PC-9 (cell line): ENCODE measurements at regions not wholly inside any gene's neighbourhood (a gene's known extent, or its start where the extent isn't known, plus 50 kb on each side); places are given as distances from the start of the nearest gene placed in this dataset.

ENCODE experiments used
- BruUV-seq: library from RNA; stranded (reverse); fragments of 400-500 nt; replicated peaks from 2 replicates; lab custom pipeline; 2021; lab: Mats Ljungman, UMichigan
- CTCF ChIA-PET: fragments of 300-600 bp; sonication (Branson Sonifier 250); formaldehyde crosslinking; loops from one replicate; lab custom pipeline; 2022; ENCODE audit warnings: antibody characterized with exemption; lab: Charles Lee
- POLR2A ChIA-PET: fragments of 300-600 bp; sonication (Branson Sonifier 250); formaldehyde crosslinking; loops from one replicate; lab custom pipeline; 2022; ENCODE audit warnings: antibody characterized with exemption; ENCODE audit not compliant: unreplicated experiment; lab: Charles Lee
- DNase-seq, 2 experiments: peaks; one replicate each; pipeline versions ENCODE4 v3.0.0 to v3.0.0-alpha.2; 2015 to 2022; ENCODE audit warnings: mixed read lengths in 1 of 2
- H2AFZ ChIP-seq: fragments of 200-600 bp; sonication (generic); 2 replicates; pipeline ENCODE4 v1.8.1; 2017; ENCODE audit warnings: antibody characterized with exemption
- H3F3A ChIP-seq: fragments of 200-600 bp; sonication (generic); 2 replicates; pipeline ENCODE4 v1.8.1; 2017; ENCODE audit warnings: antibody characterized with exemption, mild to moderate bottlenecking, low read depth; ENCODE audit not compliant: insufficient read depth
- H3K27ac ChIP-seq: fragments of 200-600 bp; sonication (generic); 2 replicates; pipeline ENCODE4 v1.6.1; 2016; ENCODE audit warnings: mixed run types
- H3K27me3 ChIP-seq: fragments of 200-600 bp; sonication (generic); 2 replicates; pipeline ENCODE4 v1.6.1; 2016; ENCODE audit warnings: low read depth, mixed run types; ENCODE audit not compliant: insufficient read depth
- H3K36me3 ChIP-seq: fragments of 200-600 bp; sonication (generic); 2 replicates; pipeline ENCODE4 v1.6.1; 2016; ENCODE audit warnings: low read depth, mixed run types
- H3K4me1 ChIP-seq: fragments of 200-600 bp; sonication (generic); replicated peaks from 2 replicates; pipeline ENCODE4 v1.6.1; 2016; ENCODE audit warnings: mixed run types; ENCODE audit not compliant: insufficient read depth
- H3K4me2 ChIP-seq: fragments of 200-600 bp; sonication (generic); 2 replicates; pipeline ENCODE4 v1.6.1; 2017; ENCODE audit warnings: mixed run types
- H3K4me3 ChIP-seq: fragments of 200-600 bp; sonication (generic); 2 replicates; pipeline ENCODE4 v1.6.1; 2016; ENCODE audit warnings: mixed run types
- H3K79me2 ChIP-seq: fragments of 200-600 bp; sonication (generic); 2 replicates; pipeline ENCODE4 v1.6.1; 2017; ENCODE audit warnings: low read depth, mixed run types
- H3K9me2 ChIP-seq: fragments of 200-600 bp; sonication (generic); 2 replicates; pipeline ENCODE4 v1.8.1; 2017; ENCODE audit warnings: mild to moderate bottlenecking; ENCODE audit not compliant: insufficient read depth
- H3K9me3 ChIP-seq: fragments of 200-600 bp; sonication (generic); 2 replicates; pipeline ENCODE4 v1.8.1; 2016; ENCODE audit warnings: low read depth; ENCODE audit not compliant: insufficient read depth
- H4K20me1 ChIP-seq: fragments of 200-600 bp; sonication (generic); 2 replicates; pipeline ENCODE4 v1.8.1; 2017; ENCODE audit not compliant: insufficient read depth
- EZH2 ChIP-seq: fragments of 200-600 bp; sonication (generic); IDR thresholded peaks from 2 replicates; pipeline ENCODE4 v1.8.0; 2017; ENCODE audit warnings: antibody characterized with exemption, low read depth
- intact Hi-C: fragments of 100-400 bp; cut with micrococcal nuclease; formaldehyde crosslinking; loops from one replicate; pipeline ENCODE4 v1.10.0; 2022; ENCODE audit not compliant: unreplicated experiment
- TF ChIP-seq, protein P1 (sequence below): fragments of 200-600 bp; sonication (generic); conservative IDR thresholded peaks from 2 replicates; pipeline ENCODE4 v1.6.1; 2017; ENCODE audit warnings: mixed run types, antibody characterized with exemption, mild to moderate bottlenecking, moderate library complexity

DNA sequence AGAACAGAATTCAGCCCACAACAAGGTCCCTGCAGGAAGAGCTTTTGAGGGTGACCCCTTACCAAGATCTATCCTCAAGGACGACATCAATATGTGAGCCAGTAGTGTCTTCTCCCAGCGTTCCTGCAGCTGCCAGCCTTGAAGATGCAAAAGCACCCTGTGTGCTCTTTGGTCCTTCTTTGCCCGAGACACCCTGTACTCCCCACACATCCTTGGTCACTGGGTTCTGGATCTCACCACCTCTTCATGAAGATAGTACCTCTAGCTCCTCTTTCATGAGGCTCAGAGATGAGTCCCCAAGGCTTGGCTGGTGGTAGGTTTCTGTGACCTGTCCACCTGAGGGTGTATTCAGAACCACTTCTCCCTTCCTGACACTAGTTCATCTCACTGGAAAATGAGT is 259.6 kb upstream of the FOXQ1 start:
- H3K9me3 ChIP-seq: no peaks in the 10 kb centered on the region
- ChIA-PET CTCF (no interaction called here), POLR2A (no interaction called here)
- peaks cover 18% of the 10 kb centered on the region for H3K4me1 ChIP-seq
- H3K79me2 ChIP-seq: no peaks in the 10 kb centered on the region
- no peaks in the 10 kb centered on the region for H3F3A ChIP-seq
- BruUV-seq: no TSS peak
- no peak for DNase-seq
- H3K27me3 ChIP-seq: no peaks in the 10 kb centered on the region
- no peak overlapping the region for H3K4me3 ChIP-seq
- H3K27ac ChIP-seq: no peak overlapping the region
- no peak overlapping the region for H3K4me2 ChIP-seq
- TF ChIP-seq EZH2: no peak
- TF ChIP-seq, protein P1, sequence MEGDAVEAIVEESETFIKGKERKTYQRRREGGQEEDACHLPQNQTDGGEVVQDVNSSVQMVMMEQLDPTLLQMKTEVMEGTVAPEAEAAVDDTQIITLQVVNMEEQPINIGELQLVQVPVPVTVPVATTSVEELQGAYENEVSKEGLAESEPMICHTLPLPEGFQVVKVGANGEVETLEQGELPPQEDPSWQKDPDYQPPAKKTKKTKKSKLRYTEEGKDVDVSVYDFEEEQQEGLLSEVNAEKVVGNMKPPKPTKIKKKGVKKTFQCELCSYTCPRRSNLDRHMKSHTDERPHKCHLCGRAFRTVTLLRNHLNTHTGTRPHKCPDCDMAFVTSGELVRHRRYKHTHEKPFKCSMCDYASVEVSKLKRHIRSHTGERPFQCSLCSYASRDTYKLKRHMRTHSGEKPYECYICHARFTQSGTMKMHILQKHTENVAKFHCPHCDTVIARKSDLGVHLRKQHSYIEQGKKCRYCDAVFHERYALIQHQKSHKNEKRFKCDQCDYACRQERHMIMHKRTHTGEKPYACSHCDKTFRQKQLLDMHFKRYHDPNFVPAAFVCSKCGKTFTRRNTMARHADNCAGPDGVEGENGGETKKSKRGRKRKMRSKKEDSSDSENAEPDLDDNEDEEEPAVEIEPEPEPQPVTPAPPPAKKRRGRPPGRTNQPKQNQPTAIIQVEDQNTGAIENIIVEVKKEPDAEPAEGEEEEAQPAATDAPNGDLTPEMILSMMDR: no peak
- H3K36me3 ChIP-seq: no peaks in the 10 kb centered on the region
- no peaks in the 10 kb centered on the region for H3K9me2 ChIP-seq
- no peaks in the 10 kb centered on the region for H4K20me1 ChIP-seq
- intact Hi-C loops: no loop called here
- H2AFZ ChIP-seq: no peak overlapping the region

DNA sequence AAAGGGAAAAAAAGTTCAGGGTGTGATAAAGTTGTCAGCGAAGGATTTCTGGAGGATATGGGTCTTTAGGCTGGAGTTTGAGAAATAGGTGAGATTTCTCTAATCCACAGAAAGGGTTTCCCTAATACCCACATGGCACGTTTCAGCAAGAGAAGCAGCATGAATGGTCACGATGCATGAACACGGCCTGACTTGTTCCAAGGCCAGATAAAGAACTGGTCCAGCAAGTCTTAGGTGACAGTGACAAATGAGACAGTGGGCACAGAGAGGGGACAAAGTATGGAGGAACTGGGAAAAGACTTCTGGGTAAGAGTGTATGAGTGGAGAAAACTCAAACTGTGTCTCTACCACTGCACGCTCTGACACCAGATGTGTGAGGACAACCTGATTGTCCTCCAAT is 262.0 kb upstream of the FOXQ1 start:
- Histone ChIP-seq H3K27ac (no peak overlapping the region), H3K79me2 (no peaks in the 10 kb centered on the region), H3K9me3 (no peaks in the 10 kb centered on the region), H3K4me2 (peak overlapping the region; percentile 10; the same call in 1 of the 2 replicates), H4K20me1 (no peaks in the 10 kb centered on the region), H3K4me3 (no peak overlapping the region), H3K4me1 (peaks cover 17% of the 10 kb centered on the region), H2AFZ (no peak overlapping the region), H3F3A (no peaks in the 10 kb centered on the region), H3K36me3 (no peaks in the 10 kb centered on the region), H3K27me3 (no peaks in the 10 kb centered on the region), H3K9me2 (no peaks in the 10 kb centered on the region)
- TF ChIP-seq, protein P1: no peak
- no peak for TF ChIP-seq EZH2
- ChIA-PET CTCF (no interaction called here), POLR2A (no interaction called here)
- DNase-seq: peak in 1 of 2 experiments; percentile 64
- no TSS peak for BruUV-seq
- intact Hi-C loops: no loop called here

DNA sequence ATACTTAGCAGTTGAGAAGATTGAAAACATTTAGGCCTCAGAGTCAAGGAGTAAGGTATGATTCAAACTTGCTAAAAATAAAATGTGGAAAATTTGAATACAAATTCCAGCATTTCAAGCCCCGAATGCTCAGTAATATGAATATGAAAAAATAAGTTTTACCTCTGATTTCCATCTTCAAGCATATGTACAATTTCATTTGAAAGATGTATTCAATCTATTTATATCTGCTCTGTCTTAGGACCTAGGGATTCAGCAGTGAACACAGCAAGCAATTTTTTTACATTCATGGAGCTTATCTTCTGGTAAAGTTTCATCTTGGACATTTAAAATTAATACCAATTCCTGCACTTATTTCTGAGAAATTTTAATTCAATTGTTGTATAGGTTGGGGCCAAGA is 262.7 kb upstream of the FOXQ1 start:
- POLR2A ChIA-PET: no interaction called here
- H2AFZ ChIP-seq: no peak overlapping the region
- no peak overlapping the region for H3K27ac ChIP-seq
- no TSS peak for BruUV-seq
- CTCF ChIA-PET: no interaction called here
- H3K27me3 ChIP-seq: no peaks in the 10 kb centered on the region
- H3K4me2 ChIP-seq: no peak overlapping the region
- no peaks in the 10 kb centered on the region for H3K79me2 ChIP-seq
- peaks cover 14% of the 10 kb centered on the region for H3K4me1 ChIP-seq
- DNase-seq: no peak
- no peaks in the 10 kb centered on the region for H4K20me1 ChIP-seq
- no peaks in the 10 kb centered on the region for H3F3A ChIP-seq
- no peaks in the 10 kb centered on the region for H3K9me3 ChIP-seq
- no peak for TF ChIP-seq EZH2
- TF ChIP-seq, protein P1: no peak
- H3K9me2 ChIP-seq: no peaks in the 10 kb centered on the region
- intact Hi-C loops: no loop called here
- H3K36me3 ChIP-seq: no peaks in the 10 kb centered on the region
- no peak overlapping the region for H3K4me3 ChIP-seq
